CD4-positive, alpha-beta T cell treated with Interleukin-12 subunit alpha and Interleukin-12 subunit beta, for 1 hour (primary cell): ENCODE measurements at regions not wholly inside any gene's neighbourhood (a gene's known extent, or its start where the extent isn't known, plus 50 kb on each side); places are given as distances from the start of the nearest gene placed in this dataset.

Experiments used
- DNase-seq: peaks from one replicate; pipeline ENCODE4 v3.0.0-alpha.2; 2020

DNA sequence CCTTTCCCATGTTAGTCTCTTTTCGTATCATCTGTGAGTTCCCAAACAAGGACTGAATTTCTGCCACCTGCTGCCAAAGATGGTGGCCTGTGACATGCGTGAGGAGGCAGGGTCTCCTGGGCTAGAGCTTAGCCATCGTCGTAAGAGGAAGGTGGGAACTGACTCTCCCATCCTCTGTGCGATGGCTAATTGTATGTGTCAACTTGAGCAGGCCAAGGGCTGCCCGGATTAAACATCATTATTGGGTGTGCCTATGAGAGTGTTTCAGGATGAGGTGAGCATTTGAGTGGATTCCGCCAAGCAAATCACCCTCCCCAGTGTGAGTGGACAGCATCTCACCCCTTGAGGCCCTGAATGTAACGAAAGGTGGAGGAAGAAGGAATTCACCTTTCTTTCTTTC is 220.7 kb upstream of the DIO3 start:
- no peak for DNase-seq

DNA sequence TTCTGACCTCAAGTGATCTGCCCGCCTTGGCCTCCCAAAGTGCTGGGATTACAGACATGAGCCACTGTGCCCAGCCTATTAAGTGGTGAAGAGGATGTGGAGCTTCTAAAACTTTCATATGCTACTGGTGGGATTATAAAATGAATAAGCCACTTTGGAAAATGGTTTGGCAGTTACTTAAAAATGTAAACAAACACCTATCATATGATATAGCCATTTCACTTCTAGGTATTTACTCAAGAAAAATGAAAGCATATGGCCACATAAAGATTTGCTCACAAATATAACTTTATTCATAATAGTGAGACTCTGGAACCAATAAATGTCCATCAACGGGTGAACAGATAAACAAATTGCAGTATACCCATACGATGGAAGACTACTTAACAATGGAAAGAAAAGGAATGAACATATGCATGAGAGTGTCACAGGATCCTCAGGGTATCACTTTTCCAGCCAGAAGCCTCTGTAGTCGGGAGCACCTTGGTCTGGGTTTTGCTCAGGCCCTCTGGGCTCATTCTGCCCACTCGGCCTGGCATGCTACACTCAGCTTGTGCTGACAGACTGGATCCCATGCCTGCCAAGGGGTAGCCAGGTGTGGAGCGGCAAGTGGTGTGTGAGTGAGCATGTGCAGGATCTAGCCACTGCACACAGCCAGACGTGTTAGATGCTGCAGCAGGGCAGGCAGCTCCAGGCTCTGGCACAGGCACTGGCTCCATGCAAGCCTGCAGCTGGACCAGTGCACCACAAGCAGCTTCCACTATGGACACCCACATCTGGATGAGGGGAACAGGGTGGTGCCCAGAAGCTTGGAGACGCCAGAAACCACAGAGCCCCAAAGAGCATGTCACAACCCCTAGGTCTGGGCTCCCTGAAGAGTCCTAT is 213.2 kb upstream of the DIO3 start:
- DNase-seq, result no peak

DNA sequence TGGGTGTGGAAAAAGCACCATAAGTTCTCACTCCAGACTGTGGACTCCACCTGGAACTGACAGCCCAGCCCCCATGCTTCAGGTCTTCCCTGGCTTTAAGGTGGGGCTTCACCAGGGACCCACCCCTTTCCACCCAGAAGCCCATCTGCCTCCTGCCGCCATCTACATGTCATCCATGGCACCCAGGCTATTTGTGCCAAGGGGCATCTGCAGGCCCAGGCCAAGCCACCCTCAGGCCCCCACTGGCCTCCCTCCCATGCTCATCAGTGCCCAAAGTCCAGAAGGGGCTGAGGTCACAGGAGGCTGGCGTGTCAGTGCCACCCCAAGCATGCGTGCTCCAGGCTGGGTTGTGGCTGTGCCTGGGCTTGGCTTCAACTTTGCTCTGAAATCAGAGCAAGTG is 212.2 kb upstream of the DIO3 start:
- DNase-seq, result no peak

DNA sequence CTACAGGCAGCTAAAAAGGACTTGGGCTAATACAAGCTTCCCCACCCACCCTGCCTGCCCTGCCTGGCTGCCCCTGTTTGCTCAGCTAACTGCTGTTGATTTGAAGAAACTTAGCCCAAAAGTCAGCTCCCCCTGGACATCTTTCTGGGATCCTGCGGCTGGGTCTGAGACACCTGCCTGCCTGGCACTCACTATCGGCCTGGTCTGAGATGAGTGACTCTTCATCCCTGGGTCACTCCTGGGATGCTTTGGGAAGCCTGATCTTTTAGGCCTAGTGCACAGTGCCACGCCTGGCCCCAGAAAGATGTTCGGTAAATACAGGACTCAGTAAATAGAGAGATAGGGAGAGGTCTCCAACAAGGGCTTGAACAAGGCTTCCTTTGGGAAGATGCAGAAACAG is 211.3 kb upstream of the DIO3 start:
- no peak for DNase-seq

DNA sequence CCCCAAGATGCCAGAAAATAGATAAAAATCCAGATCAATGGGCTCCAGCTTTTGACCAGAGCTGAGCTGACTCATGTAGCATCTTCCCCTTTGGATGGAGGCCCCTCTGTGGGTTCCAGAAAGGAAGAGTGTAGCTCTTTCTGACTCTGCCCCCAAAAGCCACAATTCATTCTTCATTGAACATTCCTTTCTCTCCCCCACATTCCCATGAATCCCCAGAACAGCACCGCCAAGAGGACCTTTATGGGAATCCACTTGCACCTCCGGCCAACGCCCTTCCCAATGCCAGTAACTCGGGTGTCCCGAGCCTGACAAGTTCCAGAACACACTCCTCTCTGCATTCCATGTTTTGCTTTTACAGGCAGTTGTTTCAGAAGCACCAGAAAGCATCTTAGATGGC is 210.6 kb upstream of the DIO3 start:
- DNase-seq, result no peak

DNA sequence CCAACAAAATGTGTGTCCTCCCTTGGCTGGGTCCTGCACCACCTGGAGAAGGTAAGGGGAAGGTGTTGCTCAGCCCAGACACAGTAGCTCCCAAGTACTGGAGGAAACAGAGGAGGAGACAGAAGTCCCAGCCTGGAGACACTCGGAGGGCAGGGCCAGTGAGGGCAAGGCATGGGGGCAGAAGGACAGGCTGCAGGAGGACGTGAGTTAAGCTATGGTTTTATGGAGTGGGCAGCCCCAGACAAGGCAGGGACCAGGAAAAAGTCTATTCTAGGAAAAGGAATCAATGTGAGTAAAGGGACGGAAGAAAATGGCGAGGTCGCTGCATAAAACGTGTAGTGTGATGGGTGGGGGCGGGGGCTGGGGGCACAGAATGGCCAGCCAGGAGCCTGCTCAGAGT is 210.1 kb upstream of the DIO3 start:
- DNase-seq, result no peak

DNA sequence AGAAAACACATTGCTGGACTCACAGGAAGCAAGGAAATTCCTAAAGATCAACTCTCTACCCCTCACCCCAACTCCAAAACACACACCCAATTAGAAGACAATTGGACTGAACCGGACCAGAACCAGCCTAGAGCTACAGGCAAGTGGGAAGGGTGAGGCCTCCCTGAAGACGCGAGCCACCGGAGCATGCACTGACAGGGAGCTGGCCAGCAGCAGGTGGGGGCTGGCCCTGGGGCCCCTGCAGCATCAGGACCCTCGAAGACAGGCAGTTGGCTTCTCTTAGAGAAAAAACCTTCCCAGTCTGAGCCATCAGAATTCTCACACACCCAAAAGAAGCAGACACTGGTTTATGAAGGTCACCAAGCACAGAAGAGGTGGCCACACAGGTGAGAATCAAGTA is 209.5 kb upstream of the DIO3 start:
- no peak for DNase-seq

DNA sequence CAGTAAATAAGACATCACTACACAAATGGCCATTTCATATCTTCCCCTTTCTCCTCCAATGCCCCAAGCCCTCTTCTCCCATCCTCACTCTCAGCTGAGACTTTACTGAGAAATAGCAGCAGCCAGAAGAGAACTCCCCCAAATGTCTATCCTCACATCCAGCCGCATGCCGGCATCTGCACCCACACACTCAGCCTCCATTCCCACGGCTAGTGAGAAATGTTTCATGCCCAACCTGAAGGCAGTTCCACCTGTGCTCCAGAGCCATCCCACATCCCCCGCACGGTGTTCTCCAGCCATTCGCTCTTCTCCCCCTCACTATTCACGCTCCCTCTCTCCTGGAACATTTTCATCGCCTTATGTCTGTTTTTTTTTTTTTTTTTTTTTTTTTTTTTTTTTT is 208.7 kb upstream of the DIO3 start:
- DNase-seq, result no peak

DNA sequence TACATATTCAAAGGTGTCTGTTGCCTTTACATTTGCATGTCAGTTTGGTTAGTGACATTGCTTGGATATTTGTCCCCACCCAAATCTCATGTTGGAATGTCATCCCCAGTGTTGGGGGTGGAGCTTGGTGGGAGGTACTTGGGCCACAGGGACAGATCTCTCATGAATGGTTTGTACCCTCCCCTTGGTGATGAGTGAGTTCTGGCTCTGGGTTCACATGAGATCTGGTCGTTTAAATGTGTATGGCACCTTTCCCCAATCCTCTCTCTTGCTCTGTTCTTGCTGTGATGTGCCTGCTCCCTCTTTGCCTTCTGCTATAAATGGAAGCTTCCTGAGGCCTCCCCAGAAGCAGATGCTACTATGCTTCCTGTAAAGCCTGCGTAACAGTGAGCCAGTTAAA is 207.9 kb upstream of the DIO3 start:
- no peak for DNase-seq

DNA sequence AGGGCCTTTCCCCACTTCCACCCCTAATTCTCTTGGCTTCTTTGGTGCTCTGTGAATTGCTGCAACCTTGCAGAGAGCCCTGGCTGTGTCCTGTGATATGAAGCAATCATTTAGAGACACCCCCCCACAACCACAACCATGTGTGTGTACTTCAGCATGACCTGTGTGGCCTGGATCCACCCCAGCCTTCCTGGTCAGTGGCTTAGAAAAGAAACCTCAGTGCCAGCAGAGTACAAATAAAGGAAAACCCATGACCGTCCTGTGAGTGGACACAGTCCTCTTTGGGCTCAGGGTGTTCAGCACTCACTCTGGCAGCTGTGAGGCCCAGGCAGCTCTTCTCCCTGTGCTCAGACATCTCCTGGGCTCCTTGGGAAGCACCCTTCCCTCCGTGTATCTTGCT is 206.6 kb upstream of the DIO3 start:
- no peak for DNase-seq

DNA sequence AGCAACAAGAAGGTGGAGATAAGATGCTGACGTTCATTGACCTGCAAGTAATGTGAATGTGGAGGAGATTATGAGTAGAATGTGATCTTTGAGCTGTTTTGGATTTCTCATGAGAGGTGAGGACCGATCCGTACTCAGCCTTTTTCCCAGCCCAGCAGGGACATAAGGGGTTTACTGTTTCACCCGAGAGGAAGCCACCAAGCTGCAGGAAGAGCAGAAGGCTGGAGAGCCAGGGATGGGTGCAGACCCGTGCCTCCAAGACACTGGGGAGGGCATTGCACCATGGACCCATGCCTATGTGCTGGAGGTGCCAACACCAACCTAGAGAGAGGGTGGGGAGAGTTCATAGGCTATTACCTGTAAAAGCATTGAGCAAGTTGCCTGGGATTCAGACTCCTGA is 206.0 kb upstream of the DIO3 start:
- no peak for DNase-seq

DNA sequence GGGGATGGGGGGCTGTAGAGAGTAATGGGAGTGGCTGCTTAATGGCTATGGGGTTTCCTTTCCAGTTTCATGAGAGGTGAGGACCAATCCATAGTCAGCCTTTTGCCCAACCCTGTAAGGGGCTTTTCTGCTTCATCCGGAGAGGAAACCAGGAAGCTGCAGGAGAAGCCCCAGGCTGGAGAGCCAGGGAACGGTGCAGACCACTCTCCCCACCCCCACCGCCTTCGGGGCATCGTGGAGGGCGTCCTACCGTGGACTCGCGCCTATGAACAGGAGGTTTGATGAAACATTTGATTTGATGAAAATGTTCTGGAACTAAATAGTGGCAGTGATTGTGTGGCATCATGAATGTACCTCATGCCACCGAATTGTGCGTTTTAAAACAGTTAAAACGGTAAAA is 204.3 kb upstream of the DIO3 start:
- DNase-seq, result no peak

DNA sequence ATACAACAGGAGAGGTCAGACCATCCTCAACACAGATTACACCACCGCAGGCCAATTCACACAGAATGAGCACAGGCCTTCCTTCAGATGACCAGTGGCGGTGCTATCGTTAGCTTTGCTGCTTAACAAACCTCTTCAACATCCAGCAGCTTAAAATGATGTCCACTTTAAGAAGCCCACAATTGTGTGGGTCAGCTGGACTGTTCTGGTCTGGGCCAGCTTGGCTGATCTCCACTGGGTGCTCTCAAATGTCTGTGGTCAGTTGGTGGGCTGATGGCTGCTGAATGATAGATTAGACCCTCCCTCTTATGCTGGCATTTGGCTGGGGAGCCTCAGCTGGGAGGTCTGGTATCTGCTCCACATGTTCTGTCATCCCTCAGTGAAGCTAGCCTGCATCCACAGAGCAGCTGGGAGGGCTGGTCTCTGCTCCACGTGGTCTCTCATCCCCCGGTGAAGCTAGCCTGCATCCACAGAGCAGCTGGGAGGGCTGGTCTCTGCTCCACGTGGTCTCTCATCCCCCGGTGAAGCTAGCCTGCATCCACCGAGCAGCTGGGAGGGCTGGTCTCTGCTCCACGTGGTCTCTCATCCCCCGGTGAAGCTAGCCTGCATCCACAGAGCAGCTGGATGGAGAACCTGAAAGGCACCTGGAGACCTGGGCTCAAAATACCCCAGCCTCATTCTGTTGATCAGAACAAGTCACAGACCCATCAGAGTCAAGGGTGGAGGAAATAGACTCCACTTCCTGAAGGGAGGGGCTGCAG is 203.6 kb upstream of the DIO3 start:
- no peak for DNase-seq

DNA sequence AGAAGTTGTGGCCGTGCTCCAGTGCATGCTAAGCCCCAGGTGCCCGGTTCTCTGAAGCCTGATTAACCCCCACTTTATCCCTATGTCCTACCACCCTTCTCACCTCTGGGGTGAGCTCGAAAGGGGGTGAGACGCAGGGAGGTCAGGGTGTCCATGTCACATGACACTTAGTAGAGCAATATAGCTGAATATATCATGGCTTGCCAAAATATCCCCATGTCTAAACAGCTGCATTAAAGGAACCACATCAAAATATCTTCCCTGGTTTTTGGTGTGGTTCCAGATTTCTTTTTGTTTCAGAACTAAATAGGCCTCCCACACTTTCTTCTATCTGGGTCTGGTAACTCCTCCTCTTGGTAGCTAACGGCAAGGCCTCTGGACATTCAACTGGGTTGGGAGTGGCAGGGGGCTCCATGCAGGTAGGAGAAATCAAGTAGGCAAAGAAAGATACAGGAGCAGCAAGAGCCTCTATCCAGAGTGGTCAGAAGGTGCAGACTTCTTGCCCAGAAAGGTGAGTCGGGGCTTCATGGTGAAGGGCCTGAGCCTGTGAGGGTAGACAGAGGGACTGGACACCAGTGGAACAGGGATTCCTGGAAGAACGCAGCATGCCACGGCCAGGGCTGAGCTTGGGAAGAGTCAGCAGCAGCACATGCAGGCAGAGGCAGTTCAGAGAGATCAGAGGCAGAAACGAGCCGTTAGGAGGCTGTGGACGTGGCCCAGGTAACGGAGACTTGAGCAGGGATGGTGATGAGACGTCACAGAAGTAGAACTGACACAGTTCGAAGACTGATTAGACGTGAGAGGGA is 202.8 kb upstream of the DIO3 start:
- DNase-seq, result no peak

DNA sequence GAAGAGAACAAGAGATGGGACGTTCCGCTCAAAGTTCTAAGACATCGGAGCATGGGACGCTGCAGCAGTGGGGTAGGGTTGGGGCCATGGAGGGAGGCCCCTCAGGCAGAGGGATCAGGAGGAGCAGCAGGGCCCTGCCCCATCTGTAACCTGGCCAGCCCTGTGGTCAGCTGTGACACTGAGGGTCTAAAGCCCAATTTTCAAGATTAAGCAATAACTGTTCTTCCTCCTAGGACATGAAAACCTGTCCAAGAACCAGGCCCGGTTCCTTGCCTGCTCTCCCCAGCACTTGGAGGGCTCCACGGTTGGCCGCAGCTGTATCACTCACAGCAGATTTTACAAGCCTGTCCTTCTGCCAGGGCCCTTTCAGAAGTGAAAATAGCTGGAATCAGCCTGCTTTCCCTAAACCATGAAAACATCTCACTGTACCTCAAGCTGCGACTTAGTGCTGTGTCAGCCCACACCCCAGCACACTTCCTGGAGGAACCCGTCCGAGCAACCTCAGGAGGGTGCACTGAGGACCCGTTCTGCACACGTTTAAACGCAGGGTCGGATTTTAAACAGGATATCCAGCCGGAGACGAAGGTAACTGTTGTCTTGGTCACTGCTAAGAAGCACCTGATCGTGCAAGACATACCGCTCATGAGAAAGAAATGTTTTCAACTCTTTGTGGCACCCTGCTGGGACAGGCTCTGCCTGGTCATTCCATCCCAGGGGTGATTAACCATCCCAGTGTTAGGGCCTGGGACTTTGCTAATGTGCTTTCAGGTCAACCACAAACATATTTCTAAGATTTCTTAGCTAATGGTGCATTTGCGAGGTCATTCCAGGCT is 201.9 kb upstream of the DIO3 start:
- no peak for DNase-seq

DNA sequence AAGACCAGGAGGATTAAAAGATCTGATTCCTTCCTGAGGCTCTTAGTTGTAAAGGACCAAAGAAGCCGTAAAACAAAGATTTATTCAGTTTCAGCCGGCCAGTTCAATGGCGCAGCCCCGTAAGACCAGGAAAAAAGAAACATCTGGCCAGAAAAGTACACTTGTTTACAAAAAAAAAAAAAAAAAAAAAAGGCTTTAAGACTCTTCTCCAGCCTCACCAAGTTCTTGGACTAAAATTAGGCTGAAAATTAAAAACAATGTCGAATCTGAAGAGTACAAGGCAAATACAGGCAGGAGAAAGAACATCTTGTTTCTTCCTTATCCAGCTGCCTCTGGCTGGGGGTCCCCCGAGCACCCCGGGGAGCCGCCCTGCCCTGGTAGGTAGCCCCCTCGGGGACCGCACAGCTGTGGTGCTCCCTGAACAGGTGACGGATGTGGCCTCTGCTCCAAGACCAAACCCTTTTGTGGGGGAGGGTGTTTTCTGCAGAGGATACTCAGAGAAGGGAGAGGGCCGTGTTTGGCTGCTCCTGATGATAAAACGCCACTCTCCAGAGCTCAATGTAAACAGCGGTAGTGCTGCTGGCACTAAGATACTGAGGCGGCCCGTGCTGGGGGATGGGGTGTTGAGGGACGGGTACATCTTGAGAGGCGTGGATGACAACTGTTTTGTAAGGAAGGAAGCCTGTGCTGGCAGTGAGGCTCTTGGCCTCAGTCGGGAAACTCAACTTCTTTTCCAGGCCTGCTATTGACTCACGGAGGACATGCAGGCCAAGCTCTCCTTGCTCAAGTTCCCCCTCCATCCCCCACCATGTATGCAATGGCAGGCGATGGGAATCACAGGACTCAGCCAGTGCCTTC is 201.0 kb upstream of the DIO3 start:
- no peak for DNase-seq

DNA sequence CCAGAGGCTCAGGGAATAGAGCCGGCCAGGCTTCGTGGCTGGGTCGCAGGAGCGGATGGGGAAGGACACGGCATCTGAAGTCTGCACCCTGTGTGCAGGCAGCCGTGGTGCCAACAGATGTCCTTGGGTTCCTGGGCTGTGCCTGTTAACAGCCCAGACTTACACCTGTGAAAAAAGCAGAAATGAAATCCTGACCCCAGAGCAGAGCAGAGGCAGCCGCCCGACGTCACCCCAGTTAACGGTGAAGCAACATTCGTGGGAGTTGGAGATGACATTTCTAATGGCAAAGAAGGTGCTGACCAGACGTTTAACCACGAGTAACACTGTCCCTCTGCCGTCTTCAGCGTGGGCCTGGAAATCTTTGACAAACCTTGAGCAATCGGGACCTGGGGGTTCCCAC is 200.3 kb upstream of the DIO3 start:
- DNase-seq, result no peak

DNA sequence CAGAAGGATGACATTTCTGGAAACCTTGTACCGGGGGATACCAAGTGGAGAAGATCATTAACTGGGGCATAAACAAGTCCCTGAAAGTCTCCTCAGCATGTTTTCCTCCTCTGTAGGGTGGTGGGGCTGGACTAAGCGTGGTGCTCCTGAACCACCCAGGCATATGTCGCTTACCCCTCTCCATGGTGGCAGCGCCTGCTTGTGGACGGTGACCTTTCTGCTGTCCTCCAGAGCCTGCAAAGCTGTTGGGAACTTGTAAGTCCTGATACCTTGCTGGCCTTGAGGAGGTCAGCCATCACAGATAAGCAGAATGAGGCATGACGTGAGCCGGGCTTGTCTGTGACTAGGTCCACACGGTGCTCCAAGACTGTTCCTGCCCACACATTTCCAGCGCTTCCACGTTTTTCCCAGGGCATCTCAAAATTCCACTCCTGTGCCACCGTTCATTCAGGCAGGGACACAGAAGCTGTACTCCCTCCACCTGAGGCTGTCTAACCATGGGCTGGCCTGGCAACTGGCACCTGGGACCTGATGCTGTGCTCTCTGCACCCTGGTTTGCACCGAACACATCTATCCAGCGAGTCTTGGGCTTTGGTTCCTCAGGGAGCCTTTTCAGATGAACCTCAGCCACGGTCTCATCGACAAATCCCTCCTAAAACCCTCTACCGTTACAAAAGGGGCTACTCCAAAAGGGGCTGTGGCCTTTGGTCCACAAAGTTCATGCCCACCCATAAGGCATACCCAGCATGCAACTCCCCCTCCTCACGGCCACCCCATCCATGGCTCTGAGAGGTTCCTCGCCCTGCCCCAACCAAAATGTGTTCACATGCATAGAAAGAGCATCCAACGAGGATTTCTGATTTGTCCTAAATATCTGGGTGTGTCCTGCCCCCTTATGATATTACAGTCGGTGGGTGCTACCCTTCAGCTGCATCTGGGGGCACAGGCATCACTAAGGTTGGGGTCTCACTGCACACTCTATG is 199.6 kb upstream of the DIO3 start:
- no peak for DNase-seq

DNA sequence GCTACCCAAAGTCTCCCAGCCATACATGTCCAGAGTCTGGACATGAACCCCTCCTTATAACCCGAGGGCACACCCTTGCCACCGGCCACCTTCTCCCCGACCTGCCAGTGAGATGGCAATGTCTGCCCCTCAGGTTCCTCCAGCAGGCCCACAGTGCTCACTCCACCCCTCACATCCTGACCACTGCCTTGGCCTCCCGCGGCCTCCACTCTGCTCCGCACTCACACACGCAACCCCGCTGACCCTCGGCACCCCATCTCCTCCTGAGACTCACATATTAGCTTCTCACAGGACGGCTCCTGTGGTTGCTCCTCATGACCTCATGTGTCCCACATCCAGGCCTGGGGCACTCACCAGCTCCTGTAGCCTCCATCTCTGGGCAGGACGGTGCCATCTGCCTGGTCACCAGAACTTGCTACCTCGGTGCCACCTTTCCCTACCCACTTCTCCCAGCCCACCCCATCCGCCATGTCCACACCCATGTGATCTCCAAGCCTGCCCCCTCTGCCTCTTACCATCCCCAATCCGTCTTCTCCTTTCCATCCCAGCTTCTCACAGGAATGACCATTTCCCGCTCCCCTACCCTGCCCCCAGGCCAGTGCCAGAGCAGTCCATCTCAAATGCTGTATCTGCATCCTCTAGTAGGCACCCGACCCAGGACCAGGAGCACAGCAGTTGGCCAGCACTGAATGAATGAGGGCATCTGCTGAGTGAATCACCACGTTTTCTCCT is 198.6 kb upstream of the DIO3 start:
- no peak for DNase-seq

DNA sequence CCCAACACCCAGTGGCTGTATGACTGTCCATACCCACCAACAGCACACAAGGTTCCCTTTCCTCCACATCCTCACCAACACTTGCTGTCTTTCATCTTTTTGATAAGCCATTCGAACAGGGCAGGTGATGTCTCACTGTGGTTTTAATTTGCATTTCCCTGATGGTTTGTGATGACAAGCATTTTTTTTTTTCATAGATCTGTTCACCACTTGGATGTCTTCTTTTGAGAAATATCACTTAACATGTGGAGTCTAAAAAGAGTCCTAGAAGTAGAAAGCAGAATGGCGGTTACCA is 198.1 kb upstream of the DIO3 start:
- no peak for DNase-seq
